ENCODE measurements at regions not wholly inside any gene's neighbourhood (a gene's known extent, or its start where the extent isn't known, plus 50 kb on each side); places are given as distances from the start of the nearest gene placed in this dataset.

DNA sequence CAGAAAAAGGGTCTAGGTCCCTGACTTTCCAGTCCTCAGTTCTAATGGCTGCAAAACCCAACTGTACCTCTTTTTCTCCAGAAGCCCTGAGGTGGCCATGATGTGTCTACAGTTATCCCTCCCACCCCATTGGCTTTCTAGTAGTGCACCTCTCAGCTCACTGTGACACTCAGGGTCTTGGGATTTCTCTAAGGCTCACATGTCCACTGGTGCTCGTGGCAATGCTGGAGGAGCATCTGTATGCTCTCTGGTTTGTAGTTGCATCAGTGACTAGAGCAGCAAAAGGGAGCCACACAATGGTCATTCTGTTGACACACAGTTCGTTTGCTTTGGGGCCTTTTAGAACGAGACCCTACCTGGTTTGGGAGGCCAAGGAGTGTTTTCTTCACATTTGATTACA, 81.6 kb upstream of the SYT6 start:
- TF ChIP-seq CTCF (IDR thresholded peaks at IDR 0.05), result no peak
- no peak for TF ChIP-seq POLR2A (IDR thresholded peaks at IDR 0.05)
- no peak for TF ChIP-seq EP300 (IDR thresholded peaks at IDR 0.05)
- no peak for TF ChIP-seq POLR2AphosphoS5 (IDR thresholded peaks at IDR 0.05)
- DNase-seq, result no peak
- no peaks in the 10 kb centered on the region for H3K4me1 ChIP-seq
- peaks cover 0 to 5% (median 3%) of the 10 kb centered on the region in 3 donors for H3K27me3 ChIP-seq
- H3K27ac ChIP-seq, result no peak overlapping the region
- no peaks in the 10 kb centered on the region for H3K36me3 ChIP-seq
- intact Hi-C loops (cut with DNase I; ENCODE audit: low total_unique reads), result no loop called here
- peaks cover 0 to 11% (median 2%) of the 10 kb centered on the region in 4 donors for H3K9me3 ChIP-seq
- H3K4me3 ChIP-seq, result no peak overlapping the region
- 29 to 45% (median 38%) methylated on average over 3 of the region's 3 CpGs for WGBS, 5 donors

GRCh38 chr1:114234408-114235124, 80.9 kb upstream of the SYT6 start:
- intact Hi-C loops (cut with DNase I; ENCODE audit: low total_unique reads), result no loop called here
- Histone ChIP-seq H3K36me3 (no peaks in the 10 kb centered on the region), H3K4me1 (no peaks in the 10 kb centered on the region), H3K9me3 (peaks cover 0 to 4% (median 2%) of the 10 kb centered on the region in 4 donors), H3K4me3 (no peak overlapping the region), H3K27me3 (peaks cover 0 to 5% (median 3%) of the 10 kb centered on the region in 3 donors), H3K27ac (no peak overlapping the region)
- WGBS, 5 donors, result 69 to 78% (median 72%) methylated on average over 3 of the region's 3 CpGs
- DNase-seq, result no peak
- TF ChIP-seq CTCF (IDR thresholded peaks at IDR 0.05), result no peak
- TF ChIP-seq POLR2AphosphoS5 (IDR thresholded peaks at IDR 0.05), result no peak
- no peak for TF ChIP-seq EP300 (IDR thresholded peaks at IDR 0.05)

- intact Hi-C loops (cut with DNase I; ENCODE audit: low total_unique reads), result no loop called here
- Histone ChIP-seq H3K4me1 (no peaks in the 10 kb centered on the region), H3K27ac (no peak overlapping the region), H3K4me3 (no peak overlapping the region), H3K9me3 (no peaks in the 10 kb centered on the region), H3K27me3 (peaks cover 0 to 3% (median 0%) of the 10 kb centered on the region in 3 donors), H3K36me3 (no peaks in the 10 kb centered on the region)
- 62 to 82% (median 69%) methylated on average over 6 of the region's 6 CpGs for WGBS, 5 donors
- no peak for TF ChIP-seq POLR2AphosphoS5 (IDR thresholded peaks at IDR 0.05)
- no peak for TF ChIP-seq POLR2A (IDR thresholded peaks at IDR 0.05)
- no peak for TF ChIP-seq EP300 (IDR thresholded peaks at IDR 0.05)
- TF ChIP-seq CTCF (IDR thresholded peaks at IDR 0.05), result no peak
- DNase-seq, result no peak
Observed at GRCh38 chr1:114232691-114233090, 79.0 kb upstream of the SYT6 start.

GRCh38 chr1:114231301-114231700, 77.6 kb upstream of the SYT6 start:
- Histone ChIP-seq H3K27me3 (peaks cover 0 to 3% (median 0%) of the 10 kb centered on the region in 3 donors), H3K36me3 (no peaks in the 10 kb centered on the region), H3K4me1 (no peaks in the 10 kb centered on the region), H3K9me3 (no peaks in the 10 kb centered on the region), H3K4me3 (no peak overlapping the region), H3K27ac (no peak overlapping the region)
- no peak for DNase-seq
- TF ChIP-seq POLR2A (IDR thresholded peaks at IDR 0.05) (no peak), CTCF (IDR thresholded peaks at IDR 0.05) (no peak), EP300 (IDR thresholded peaks at IDR 0.05) (no peak), POLR2AphosphoS5 (IDR thresholded peaks at IDR 0.05) (no peak)
- intact Hi-C loops (cut with DNase I; ENCODE audit: low total_unique reads), result no loop called here
- 90 to 94% (median 92%) methylated on average over 4 of the region's 4 CpGs for WGBS, 5 donors

Data from stomach (tissue), 8 donors.